ENCODE measurements at regions not wholly inside any gene's neighbourhood (a gene's known extent, or its start where the extent isn't known, plus 50 kb on each side); places are given as distances from the start of the nearest gene placed in this dataset.

- DNase-seq (ENCODE audit: low read depth in 2 of 2), result no peak
- no peak for TF ChIP-seq CTCF (IDR thresholded peaks at IDR 0.05; ENCODE audit: low read depth, low read length)
- no peak overlapping the region for H3K4me3 ChIP-seq (replicated peaks in 1 of 2; ENCODE audit: low read depth in 2 of 2, low read length in 2 of 2)
Measured at GRCh38 chr20:17061715-17062114, 165.1 kb upstream of the PCSK2 start.

DNA sequence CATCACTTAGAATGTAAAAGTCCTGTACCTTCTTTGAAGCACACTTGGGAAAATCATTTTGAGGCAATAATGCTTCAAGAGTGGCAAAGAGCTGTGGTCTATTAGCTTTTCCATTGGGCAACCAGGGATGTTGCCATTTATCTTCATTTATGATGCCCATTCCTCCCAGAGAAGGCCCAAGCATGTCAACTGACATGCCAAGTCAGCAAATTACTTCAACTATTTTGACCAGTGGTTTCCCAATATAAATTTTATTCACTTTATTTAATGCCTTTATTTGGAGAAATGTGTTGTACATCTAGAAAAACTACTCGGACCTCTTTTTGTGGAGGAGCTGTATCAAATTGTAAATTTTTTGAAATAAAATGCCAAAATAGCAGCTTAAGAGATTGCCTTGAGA is 164.1 kb upstream of the PCSK2 start:
- no peak for TF ChIP-seq CTCF (IDR thresholded peaks at IDR 0.05; ENCODE audit: low read depth, low read length)
- no peak overlapping the region for H3K4me3 ChIP-seq (replicated peaks in 1 of 2; ENCODE audit: low read depth in 2 of 2, low read length in 2 of 2)
- DNase-seq (ENCODE audit: low read depth in 2 of 2), result no peak

DNA sequence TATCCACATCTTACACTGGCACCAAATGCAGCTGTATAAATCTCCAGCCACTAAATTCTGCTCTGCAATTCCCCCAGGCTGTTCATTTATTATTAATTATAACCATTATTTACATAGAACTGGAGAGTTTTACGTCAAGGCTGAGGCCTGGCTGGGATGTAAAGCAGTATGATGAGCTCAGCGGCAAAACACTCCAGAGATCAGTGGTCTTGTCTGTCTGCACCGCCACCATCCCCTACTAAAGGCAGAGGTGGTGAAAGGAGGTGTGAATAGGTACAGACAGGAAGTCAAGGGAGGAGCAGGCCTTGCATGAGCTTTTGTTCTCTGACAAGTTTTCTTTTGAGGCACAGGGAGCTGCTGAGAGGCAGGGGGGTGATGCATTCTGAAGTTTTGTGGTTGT is 159.9 kb upstream of the PCSK2 start:
- no peak for TF ChIP-seq CTCF (IDR thresholded peaks at IDR 0.05; ENCODE audit: low read depth, low read length)
- no peak overlapping the region for H3K4me3 ChIP-seq (replicated peaks in 1 of 2; ENCODE audit: low read depth in 2 of 2, low read length in 2 of 2)
- DNase-seq (ENCODE audit: low read depth in 2 of 2), result no peak

DNA sequence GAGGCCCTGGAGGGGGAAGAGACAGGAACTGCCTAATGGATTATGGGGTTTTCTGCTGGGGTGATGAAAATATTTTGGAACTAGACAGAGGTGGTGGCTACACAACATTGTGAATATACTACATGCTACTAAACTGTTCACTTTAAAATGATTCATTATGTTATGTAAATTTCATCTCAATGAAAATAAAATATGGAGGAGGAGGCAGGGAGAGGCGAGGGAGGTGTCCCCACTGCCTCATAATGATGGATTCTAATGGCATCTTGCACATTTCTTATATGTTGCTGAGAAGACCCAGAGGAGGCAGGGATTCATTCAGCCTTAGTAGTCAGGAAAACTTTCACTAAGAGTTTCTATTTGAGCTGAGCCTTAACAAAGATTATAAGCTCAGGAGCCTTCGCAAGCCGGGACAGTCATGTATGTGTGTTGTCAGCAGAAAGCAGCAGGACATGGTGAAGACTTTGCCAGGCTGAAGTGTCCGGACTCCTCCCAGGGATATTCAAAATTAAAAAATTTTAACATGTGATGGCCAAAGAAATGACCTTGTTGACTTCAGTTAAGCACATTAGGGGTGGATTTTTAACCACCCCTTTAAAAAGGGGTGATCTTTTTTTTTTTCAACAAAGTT is 158.6 kb upstream of the PCSK2 start:
- H3K4me3 ChIP-seq (replicated peaks in 1 of 2; ENCODE audit: low read depth in 2 of 2, low read length in 2 of 2), result no peak overlapping the region
- TF ChIP-seq CTCF (IDR thresholded peaks at IDR 0.05; ENCODE audit: low read depth, low read length), result no peak
- no peak for DNase-seq (ENCODE audit: low read depth in 2 of 2)

- no peak for DNase-seq (ENCODE audit: low read depth in 2 of 2)
- TF ChIP-seq CTCF (IDR thresholded peaks at IDR 0.05; ENCODE audit: low read depth, low read length), result no peak
- no peak overlapping the region for H3K4me3 ChIP-seq (replicated peaks in 1 of 2; ENCODE audit: low read depth in 2 of 2, low read length in 2 of 2)
Measured at GRCh38 chr20:17077030-17077429, 149.8 kb upstream of the PCSK2 start.

DNA sequence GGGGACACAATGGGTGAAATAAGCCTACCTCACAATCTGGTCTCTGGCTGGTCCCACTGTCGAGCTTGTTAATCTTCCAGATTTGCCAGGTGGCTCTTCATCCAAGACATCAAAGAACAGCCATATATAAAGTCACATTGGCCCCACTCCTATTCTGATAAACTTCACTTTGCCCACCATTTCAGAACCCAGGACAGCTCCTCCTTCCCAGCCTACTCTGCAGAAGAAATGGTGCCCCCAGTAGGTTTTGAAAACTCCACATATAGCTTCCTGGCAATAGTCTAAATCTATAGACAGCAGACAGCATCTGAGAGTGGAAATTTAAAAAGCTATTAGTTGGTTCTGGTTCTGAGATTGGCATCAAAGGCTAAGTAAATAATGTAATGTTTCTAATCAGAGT is 143.1 kb upstream of the PCSK2 start:
- no peak for TF ChIP-seq CTCF (IDR thresholded peaks at IDR 0.05; ENCODE audit: low read depth, low read length)
- no peak for DNase-seq (ENCODE audit: low read depth in 2 of 2)
- H3K4me3 ChIP-seq (replicated peaks in 1 of 2; ENCODE audit: low read depth in 2 of 2, low read length in 2 of 2), result no peak overlapping the region

GRCh38 chr20:17084909-17085308 is 141.9 kb upstream of the PCSK2 start:
- TF ChIP-seq CTCF (IDR thresholded peaks at IDR 0.05; ENCODE audit: low read depth, low read length), result no peak
- no peak for DNase-seq (ENCODE audit: low read depth in 2 of 2)
- H3K4me3 ChIP-seq (replicated peaks in 1 of 2; ENCODE audit: low read depth in 2 of 2, low read length in 2 of 2), result no peak overlapping the region

All from cardiac fibroblast (primary cell).